H1 (cell line): ENCODE measurements at regions not wholly inside any gene's neighbourhood (a gene's known extent, or its start where the extent isn't known, plus 50 kb on each side); places are given as distances from the start of the nearest gene placed in this dataset.

ENCODE experiments used
- CTCF ChIA-PET: fragments of 300-600 bp; sonication (Branson Sonifier 250); formaldehyde crosslinking; loops from one replicate; lab custom pipeline; 2021; ENCODE audit not compliant: partially characterized antibody; lab: Charles Lee
- POLR2A ChIA-PET: fragments of 300-600 bp; sonication (Branson Sonifier 250); formaldehyde crosslinking; loops from one replicate; lab custom pipeline; 2021; ENCODE audit warnings: inconsistent platforms; ENCODE audit not compliant: partially characterized antibody; lab: Charles Lee
- DNase-seq, 2 experiments: peaks; one replicate each; pipeline versions ENCODE4 v3.0.0 to v3.0.0-alpha.2; 2010 to 2022; ENCODE audit warnings: low spot score in 2 of 2, low read depth in 1 of 2, mixed read lengths in 1 of 2
- FAIRE-seq: peaks from 2 replicates; lab custom pipeline; 2011; peaks lifted over from hg19 to GRCh38; lab: Jason Lieb, UNC
- H2AFZ ChIP-seq: 2 replicates; pipeline ENCODE4 v1.8.1; 2012; ENCODE audit warnings: low read length, inconsistent platforms
- H2AK5ac ChIP-seq: 2 replicates; pipeline ENCODE4 v1.6.1; 2013; ENCODE audit warnings: low read depth, low read length
- H2BK120ac ChIP-seq: replicated peaks from 2 replicates; pipeline ENCODE3; 2013; ENCODE audit warnings: low read depth, low read length, inconsistent platforms
- H2BK12ac ChIP-seq: 2 replicates; pipeline ENCODE4 v1.6.1; 2013; ENCODE audit warnings: low read depth, low read length
- H2BK15ac ChIP-seq: 2 replicates; pipeline ENCODE4 v1.6.1; 2013; ENCODE audit warnings: low read length
- H2BK20ac ChIP-seq: 2 replicates; pipeline ENCODE4 v1.6.1; 2013; ENCODE audit warnings: low read length
- H2BK5ac ChIP-seq: 2 replicates; pipeline ENCODE4 v1.6.1; 2013; ENCODE audit warnings: low read depth, low read length
- H3K14ac ChIP-seq: 2 replicates; pipeline ENCODE4 v1.6.1; 2013; ENCODE audit warnings: inconsistent platforms; ENCODE audit not compliant: insufficient read length
- H3K18ac ChIP-seq: 2 replicates; pipeline ENCODE4 v1.6.1; 2013; ENCODE audit warnings: low read length; ENCODE audit errors: extremely low read depth
- H3K23ac ChIP-seq: 2 replicates; pipeline ENCODE4 v1.6.1; 2013; ENCODE audit warnings: inconsistent platforms; ENCODE audit not compliant: insufficient read length
- H3K23me2 ChIP-seq: 2 replicates; pipeline ENCODE4 v1.6.1; 2013; ENCODE audit warnings: low read depth, low read length
- H3K27ac ChIP-seq: 2 replicates; pipeline ENCODE4 v1.6.1; 2011; ENCODE audit warnings: low read depth, low read length, inconsistent platforms
- H3K27me3 ChIP-seq, 4 experiments: replicated peaks in 1 of 4; 1 replicate in 1 of 4; 2 replicates in 3 of 4; pipeline versions ENCODE4 v1.6.1 to v1.8.1; 2011 to 2013; ENCODE audit warnings: low read length in 3 of 4, mild to moderate bottlenecking in 3 of 4, inconsistent platforms in 2 of 4, mixed read lengths in 2 of 4, moderate library complexity in 1 of 4; ENCODE audit not compliant: control insufficient read depth in 3 of 4, insufficient read depth in 3 of 4; ENCODE audit errors: extremely low read depth in 1 of 4
- H3K36me3 ChIP-seq, 4 experiments: 2 replicates each; pipeline versions ENCODE4 v1.6.1 to v1.8.1; 2011 to 2013; ENCODE audit warnings: mild to moderate bottlenecking in 4 of 4, low read length in 3 of 4, moderate library complexity in 2 of 4, control low read depth in 1 of 4, inconsistent platforms in 1 of 4; ENCODE audit not compliant: insufficient read depth in 4 of 4, control insufficient read depth in 2 of 4
- H3K4ac ChIP-seq: replicated peaks from 2 replicates; pipeline ENCODE3; 2013; ENCODE audit warnings: low read length, low read depth, mixed read lengths, inconsistent platforms; ENCODE audit not compliant: insufficient read length
- H3K4me1 ChIP-seq, 4 experiments: replicated peaks in 1 of 4; 1 replicate in 1 of 4; 2 replicates in 3 of 4; pipeline versions ENCODE4 v1.6.1 to v1.8.1; 2011 to 2013; ENCODE audit warnings: low read length in 3 of 4, inconsistent platforms in 2 of 4, mixed read lengths in 1 of 4; ENCODE audit not compliant: insufficient read depth in 4 of 4, control insufficient read depth in 3 of 4
- H3K4me2 ChIP-seq, 2 experiments: 2 replicates each; pipeline versions ENCODE4 v1.6.1 to v1.8.1; 2011 to 2013; ENCODE audit warnings: low read depth in 2 of 2, low read length in 2 of 2, control low read depth in 1 of 2, inconsistent platforms in 1 of 2, mild to moderate bottlenecking in 1 of 2; ENCODE audit not compliant: insufficient read depth in 1 of 2
- H3K4me3 ChIP-seq, 4 experiments: fragments of 200-600, 300-600 bp in 1 of 4; sonication (generic), shearing (Covaris generic), sonication (Bioruptor Twin) in 1 of 4; 2 replicates each; pipeline versions ENCODE4 v1.5.1 to v1.8.1; 2011 to 2016; ENCODE audit warnings: low read length in 4 of 4, low read depth in 3 of 4, control low read depth in 2 of 4, inconsistent platforms in 2 of 4, mild to moderate bottlenecking in 2 of 4, mixed read lengths in 1 of 4, moderate library complexity in 1 of 4; ENCODE audit not compliant: insufficient read depth in 2 of 4; ENCODE audit errors: extremely low read depth in 1 of 4
- H3K56ac ChIP-seq: replicated peaks from 2 replicates; pipeline ENCODE3; 2013; ENCODE audit warnings: low read depth, mild to moderate bottlenecking, mixed read lengths, low read length, inconsistent platforms; ENCODE audit not compliant: insufficient read length
- H3K79me1 ChIP-seq: 2 replicates; pipeline ENCODE4 v1.6.1; 2013; ENCODE audit warnings: low read depth, low read length, control low read depth
- H3K79me2 ChIP-seq, 2 experiments: 2 replicates each; pipeline versions ENCODE4 v1.6.1 to v1.8.1; 2012 to 2013; ENCODE audit warnings: low read length in 2 of 2, mild to moderate bottlenecking in 2 of 2, inconsistent platforms in 1 of 2; ENCODE audit not compliant: insufficient read depth in 2 of 2, control insufficient read depth in 1 of 2
- H3K9ac ChIP-seq, 4 experiments: replicated peaks in 1 of 4; 1 replicate in 1 of 4; 2 replicates in 3 of 4; pipeline versions ENCODE4 v1.6.1 to v1.8.1; 2011 to 2013; ENCODE audit warnings: low read depth in 3 of 4, low read length in 3 of 4, control low read depth in 2 of 4, mild to moderate bottlenecking in 2 of 4, moderate library complexity in 2 of 4, inconsistent platforms in 1 of 4; ENCODE audit errors: extremely low read depth in 1 of 4
- H3K9me3 ChIP-seq, 2 experiments: 2 replicates each; pipeline versions ENCODE4 v1.6.1 to v1.8.1; 2012 to 2013; ENCODE audit warnings: mild to moderate bottlenecking in 2 of 2, moderate library complexity in 2 of 2, control low read depth in 1 of 2, inconsistent platforms in 1 of 2, low read depth in 1 of 2, low read length in 1 of 2, mixed read lengths in 1 of 2; ENCODE audit not compliant: insufficient read depth in 2 of 2
- H4K20me1 ChIP-seq, 2 experiments: replicated peaks in 1 of 2; 2 replicates each; pipeline versions ENCODE3 to v1.8.1; 2011 to 2013; ENCODE audit warnings: inconsistent platforms in 2 of 2, low read length in 2 of 2, mild to moderate bottlenecking in 1 of 2; ENCODE audit not compliant: insufficient read depth in 2 of 2, control insufficient read depth in 1 of 2
- H4K5ac ChIP-seq: 2 replicates; pipeline ENCODE4 v1.6.1; 2013; ENCODE audit warnings: low read length, low read depth, mixed read lengths, inconsistent platforms; ENCODE audit not compliant: insufficient read length
- H4K8ac ChIP-seq: 2 replicates; pipeline ENCODE4 v1.8.0; 2013; ENCODE audit warnings: mild to moderate bottlenecking, moderate library complexity, low read length, inconsistent platforms; ENCODE audit not compliant: insufficient read depth; ENCODE audit errors: extremely low read depth
- H4K91ac ChIP-seq: replicated peaks from 2 replicates; pipeline ENCODE3; 2013; ENCODE audit warnings: low read length, mixed read lengths, inconsistent platforms; ENCODE audit not compliant: insufficient read length
- CEBPB ChIP-seq: IDR thresholded peaks from 2 replicates; pipeline ENCODE4 v1.6.1; 2012; ENCODE audit warnings: low read depth, low read length
- GABPA ChIP-seq: IDR thresholded peaks from 2 replicates; pipeline ENCODE4 v1.6.1; 2011; ENCODE audit warnings: mild to moderate bottlenecking, low read length, moderate library complexity, borderline replicate concordance; ENCODE audit not compliant: insufficient read depth
- WGBS, 2 experiments: shearing (Covaris generic) in 1 of 2; methylation state at CpG; one replicate each; pipeline versions ENCODE4 v1.1.6 to v1.1.7; 2013 to 2015; ENCODE audit warnings: low lambda C conversion rate in 2 of 2, mixed read lengths in 2 of 2, inconsistent platforms in 1 of 2, low coverage in 1 of 2, missing lambda C conversion rate in 1 of 2; ENCODE audit not compliant: insufficient replicate concordance in 2 of 2, insufficient coverage in 1 of 2, insufficient read length in 1 of 2; ENCODE audit errors: extremely low coverage in 1 of 2, missing lambda C conversion rate in 1 of 2; 5-methylcytosine and 5-hydroxymethylcytosine counted together

DNA sequence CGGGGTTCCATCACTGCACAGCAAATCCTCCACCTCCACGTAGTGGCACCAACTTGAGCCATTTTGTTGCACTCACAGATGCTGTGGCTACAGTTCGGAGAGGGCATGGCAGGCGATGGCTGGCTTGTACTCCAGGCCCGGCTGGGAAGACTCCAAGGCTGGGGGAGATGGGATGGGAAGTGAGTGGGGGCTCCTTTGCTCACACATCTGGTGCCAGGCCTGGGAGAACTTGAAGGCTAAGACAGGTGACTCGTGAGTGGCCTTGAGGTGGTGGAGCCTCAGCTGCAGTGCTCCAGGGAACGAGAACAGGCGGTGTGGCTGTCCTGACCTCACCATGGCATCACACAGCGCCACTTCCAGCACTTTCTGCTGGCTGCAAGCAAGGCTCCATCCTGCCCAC is 87.9 kb downstream of the PLXNA1 start:
- no peaks in the 10 kb centered on the region for H3K27me3 ChIP-seq
- no peak overlapping the region for H4K5ac ChIP-seq
- no peaks in the 10 kb centered on the region for H3K23me2 ChIP-seq
- no peak overlapping the region for H3K4me2 ChIP-seq
- H2BK5ac ChIP-seq: no peak overlapping the region
- H3K9me3 ChIP-seq: no peaks in the 10 kb centered on the region; a peak in 1 of 4 replicates
- no peak overlapping the region for H4K91ac ChIP-seq
- H2BK15ac ChIP-seq: no peak overlapping the region
- FAIRE-seq: no peak
- H3K23ac ChIP-seq: no peak overlapping the region
- no peak overlapping the region for H2BK12ac ChIP-seq
- H2BK20ac ChIP-seq: no peak overlapping the region
- no peak overlapping the region for H2AK5ac ChIP-seq
- peak overlapping the region; percentile 37 for H3K56ac ChIP-seq
- ChIA-PET POLR2A (no interaction called here), CTCF (no interaction called here)
- H3K14ac ChIP-seq: no peak overlapping the region
- H2AFZ ChIP-seq: no peak overlapping the region
- no peaks in the 10 kb centered on the region for H3K4me1 ChIP-seq
- no peak overlapping the region; the same call in 1 of the 2 replicates for H4K8ac ChIP-seq
- H3K79me2 ChIP-seq: no peaks in the 10 kb centered on the region
- WGBS, 2 experiments: 89% methylated on average over 9 of the region's 9 CpGs; no CpG with 5 or more reads in 1 of the 2 experiments
- H3K79me1 ChIP-seq: no peaks in the 10 kb centered on the region; the same call in 1 of the 2 replicates
- H3K18ac ChIP-seq: no peak overlapping the region
- no peak overlapping the region for H2BK120ac ChIP-seq
- H3K4me3 ChIP-seq: no peak overlapping the region
- no peak overlapping the region for H3K27ac ChIP-seq
- H4K20me1 ChIP-seq: no peaks in the 10 kb centered on the region
- no peak overlapping the region for H3K4ac ChIP-seq
- no peaks in the 10 kb centered on the region for H3K36me3 ChIP-seq
- DNase-seq: no peak
- H3K9ac ChIP-seq: no peak overlapping the region
- TF ChIP-seq CEBPB (no peak), GABPA (no peak)
